ENCODE measurements at regions not wholly inside any gene's neighbourhood (a gene's known extent, or its start where the extent isn't known, plus 50 kb on each side); places are given as distances from the start of the nearest gene placed in this dataset.

DNA sequence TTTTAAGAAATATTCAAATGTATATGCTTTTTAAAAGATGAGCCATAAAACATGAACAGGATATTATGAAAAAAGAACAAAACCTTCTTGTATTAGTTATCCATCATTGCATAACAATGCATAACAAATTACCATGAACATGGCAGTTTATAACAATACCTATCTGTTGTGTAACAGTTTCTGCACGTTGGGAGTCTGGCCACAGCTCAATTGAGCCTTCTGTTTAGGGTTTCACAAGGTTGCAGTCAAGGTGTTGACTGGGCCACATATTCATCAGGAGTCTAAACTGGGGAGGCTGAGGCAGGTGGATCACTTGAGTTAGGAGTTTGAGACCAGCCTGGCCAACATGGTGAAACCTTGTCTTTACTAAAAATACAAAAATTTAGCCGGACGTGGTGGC, 149.4 kb upstream of the SMLR1 start:
- peaks cover 0 to 17% (median 0%) of the 10 kb centered on the region in 3 donors for H3K9me3 ChIP-seq
- H3K27me3 ChIP-seq: no peaks in the 10 kb centered on the region
- no peak overlapping the region for H3K4me3 ChIP-seq
- H3K4me1 ChIP-seq: peaks cover 0 to 7% (median 4%) of the 10 kb centered on the region in 3 donors
- no peak overlapping the region for H3K27ac ChIP-seq
- H3K36me3 ChIP-seq: no peaks in the 10 kb centered on the region
- ATAC-seq: no peak
- WGBS, 2 donors (ENCODE audit: low coverage in 1 of 2): 78 to 85% methylated on average over 3 of the region's 3 CpGs
- TF ChIP-seq EP300 (IDR thresholded peaks at IDR 0.05): no peak
- TF ChIP-seq, protein P1, sequence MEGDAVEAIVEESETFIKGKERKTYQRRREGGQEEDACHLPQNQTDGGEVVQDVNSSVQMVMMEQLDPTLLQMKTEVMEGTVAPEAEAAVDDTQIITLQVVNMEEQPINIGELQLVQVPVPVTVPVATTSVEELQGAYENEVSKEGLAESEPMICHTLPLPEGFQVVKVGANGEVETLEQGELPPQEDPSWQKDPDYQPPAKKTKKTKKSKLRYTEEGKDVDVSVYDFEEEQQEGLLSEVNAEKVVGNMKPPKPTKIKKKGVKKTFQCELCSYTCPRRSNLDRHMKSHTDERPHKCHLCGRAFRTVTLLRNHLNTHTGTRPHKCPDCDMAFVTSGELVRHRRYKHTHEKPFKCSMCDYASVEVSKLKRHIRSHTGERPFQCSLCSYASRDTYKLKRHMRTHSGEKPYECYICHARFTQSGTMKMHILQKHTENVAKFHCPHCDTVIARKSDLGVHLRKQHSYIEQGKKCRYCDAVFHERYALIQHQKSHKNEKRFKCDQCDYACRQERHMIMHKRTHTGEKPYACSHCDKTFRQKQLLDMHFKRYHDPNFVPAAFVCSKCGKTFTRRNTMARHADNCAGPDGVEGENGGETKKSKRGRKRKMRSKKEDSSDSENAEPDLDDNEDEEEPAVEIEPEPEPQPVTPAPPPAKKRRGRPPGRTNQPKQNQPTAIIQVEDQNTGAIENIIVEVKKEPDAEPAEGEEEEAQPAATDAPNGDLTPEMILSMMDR (IDR thresholded peaks at IDR 0.05): no peak
- no peak for TF ChIP-seq POLR2AphosphoS5 (IDR thresholded peaks at IDR 0.05)
- TF ChIP-seq POLR2A (IDR thresholded peaks at IDR 0.05): no peak

DNA sequence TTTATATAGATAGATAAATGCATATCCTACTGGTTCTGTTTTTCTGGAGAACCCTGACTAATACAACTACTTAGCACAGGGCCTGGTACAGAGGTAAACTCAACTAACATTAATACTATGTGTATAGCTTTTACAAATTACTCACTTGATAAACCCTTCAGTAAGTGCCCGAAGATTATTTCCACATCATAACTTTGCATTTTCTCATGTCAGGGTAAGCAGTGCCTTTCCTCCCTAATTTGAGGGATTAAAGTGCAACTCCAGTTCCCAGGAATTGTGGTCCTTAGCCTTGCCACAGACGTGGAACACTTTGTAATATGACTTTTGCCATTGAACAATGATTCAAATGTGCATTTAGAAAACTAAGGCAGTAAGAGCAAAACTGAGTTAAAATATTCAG, 147.5 kb upstream of the SMLR1 start:
- TF ChIP-seq, protein P1 (IDR thresholded peaks at IDR 0.05): no peak
- TF ChIP-seq EP300 (IDR thresholded peaks at IDR 0.05): no peak
- Histone ChIP-seq H3K9me3 (peaks cover 0 to 17% (median 0%) of the 10 kb centered on the region in 3 donors), H3K4me3 (no peak overlapping the region), H3K27ac (peak overlapping the region in 3 of 4 donors; percentile 43 to 58 (median 56)), H3K27me3 (no peaks in the 10 kb centered on the region), H3K36me3 (no peaks in the 10 kb centered on the region), H3K4me1 (peaks cover 0 to 7% (median 4%) of the 10 kb centered on the region in 3 donors)
- 22 to 63% methylated on average over 2 of the region's 2 CpGs for WGBS, 2 donors (ENCODE audit: low coverage in 1 of 2)
- peak; percentile 14 for ATAC-seq

DNA sequence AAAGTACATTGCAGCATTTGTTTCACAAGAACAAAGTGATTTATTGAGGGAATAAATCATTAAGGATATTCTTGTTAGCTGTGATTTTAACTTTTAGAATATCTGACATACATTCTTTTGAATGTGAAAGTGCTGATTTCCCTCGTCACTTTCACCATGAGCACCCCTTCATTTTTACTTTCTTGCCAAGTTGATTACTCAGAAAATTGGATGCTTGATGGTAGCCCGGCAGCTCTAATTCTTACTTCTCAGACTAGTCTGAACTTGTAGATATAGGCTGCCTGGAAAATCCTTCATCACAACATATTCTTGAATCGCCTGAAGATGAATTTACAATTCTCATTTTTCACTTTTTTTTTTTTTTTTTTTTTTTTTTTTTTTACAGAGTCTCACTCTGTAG, 147.1 kb upstream of the SMLR1 start:
- no peak for ATAC-seq
- WGBS, 2 donors (ENCODE audit: low coverage in 1 of 2): 25 to 47% methylated on average over 3 of the region's 3 CpGs
- Histone ChIP-seq H3K36me3 (no peaks in the 10 kb centered on the region), H3K27me3 (no peaks in the 10 kb centered on the region), H3K4me3 (no peak overlapping the region), H3K9me3 (peaks cover 0 to 17% (median 0%) of the 10 kb centered on the region in 3 donors), H3K27ac (peak overlapping the region in 3 of 4 donors; percentile 43 to 58 (median 56)), H3K4me1 (peaks cover 0 to 7% (median 4%) of the 10 kb centered on the region in 3 donors)
- TF ChIP-seq EP300 (IDR thresholded peaks at IDR 0.05): no peak
- no peak for TF ChIP-seq POLR2A (IDR thresholded peaks at IDR 0.05)
- no peak for TF ChIP-seq POLR2AphosphoS5 (IDR thresholded peaks at IDR 0.05)
- TF ChIP-seq, protein P1 (IDR thresholded peaks at IDR 0.05): no peak

DNA sequence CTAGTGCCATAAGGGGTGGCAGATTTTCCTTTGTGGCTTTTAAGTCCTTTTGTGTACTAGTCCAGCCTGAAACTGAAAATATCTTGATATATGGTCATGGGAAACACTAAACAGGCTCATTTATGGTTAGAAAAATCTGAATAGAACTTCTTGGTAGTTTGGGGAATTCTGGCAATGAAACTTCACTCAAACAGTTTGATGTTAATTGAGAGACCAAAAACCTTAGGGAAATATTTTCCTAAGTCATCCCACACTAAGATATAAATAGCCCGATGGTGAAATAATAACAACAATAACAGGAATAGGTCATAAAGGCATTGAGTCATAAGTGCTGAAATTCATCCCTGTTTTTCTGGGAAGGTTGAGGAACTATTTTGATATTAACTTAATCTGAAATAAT, 146.2 kb upstream of the SMLR1 start:
- peak; percentile 67 for ATAC-seq
- Histone ChIP-seq H3K9me3 (peaks cover 0 to 17% (median 0%) of the 10 kb centered on the region in 3 donors), H3K27ac (peak overlapping the region in 3 of 4 donors; percentile 4 to 58 (median 56)), H3K4me3 (no peak overlapping the region), H3K27me3 (no peaks in the 10 kb centered on the region), H3K4me1 (peaks cover 0 to 4% (median 4%) of the 10 kb centered on the region in 3 donors), H3K36me3 (no peaks in the 10 kb centered on the region)
- WGBS, 2 donors (ENCODE audit: low coverage in 1 of 2): 21 to 26% methylated on average over 1 of the region's 1 CpG
- TF ChIP-seq POLR2A (IDR thresholded peaks at IDR 0.05) (no peak), POLR2AphosphoS5 (IDR thresholded peaks at IDR 0.05) (peak; percentile 36), EP300 (IDR thresholded peaks at IDR 0.05) (no peak)
- TF ChIP-seq, protein P1 (IDR thresholded peaks at IDR 0.05): no peak

DNA sequence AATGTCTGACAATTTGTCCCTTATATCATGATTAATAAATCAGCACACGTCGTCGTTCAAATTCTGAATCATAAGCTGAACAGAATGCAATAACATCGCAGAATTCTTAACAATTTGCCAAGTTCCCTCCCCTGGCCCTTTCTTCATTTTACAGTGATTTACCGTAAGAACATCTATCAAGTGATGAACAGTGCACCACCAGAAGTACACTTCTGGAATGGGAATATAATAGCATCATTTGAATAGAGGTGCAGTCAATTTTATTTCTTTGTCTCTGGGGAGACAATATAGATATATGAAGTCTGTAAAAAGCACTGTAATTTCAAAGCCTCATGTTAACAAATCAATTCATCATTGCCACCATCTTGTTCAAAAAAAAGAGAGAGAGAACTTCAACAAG, 145.1 kb upstream of the SMLR1 start:
- Histone ChIP-seq H3K4me3 (no peak overlapping the region), H3K27ac (no peak overlapping the region), H3K36me3 (no peaks in the 10 kb centered on the region), H3K27me3 (no peaks in the 10 kb centered on the region), H3K4me1 (peaks cover 0 to 4% (median 0%) of the 10 kb centered on the region in 3 donors), H3K9me3 (peaks cover 0 to 12% (median 0%) of the 10 kb centered on the region in 3 donors)
- WGBS, 2 donors (ENCODE audit: low coverage in 1 of 2): 74 to 82% methylated on average over 5 of the region's 5 CpGs
- TF ChIP-seq EP300 (IDR thresholded peaks at IDR 0.05): no peak
- no peak for ATAC-seq

All from gastroesophageal sphincter (tissue), 4 donors.